Uterus (tissue), 3 donors: ENCODE measurements at regions not wholly inside any gene's neighbourhood (a gene's known extent, or its start where the extent isn't known, plus 50 kb on each side); places are given as distances from the start of the nearest gene placed in this dataset.

Source experiments
- DNase-seq, 2 donors: peaks; one replicate each; pipeline ENCODE4 v3.0.0-alpha.2; 2019 to 2020
- H3K27ac ChIP-seq, 2 donors: fragments of 200-600 bp; sonication (generic); 1 replicate in 1 of 2; 2 replicates in 1 of 2; pipeline ENCODE4 v1.5.1; 2016 to 2018
- H3K27me3 ChIP-seq, 2 donors: fragments of 200-600 bp; sonication (generic); one replicate each; pipeline ENCODE4 v1.5.1; 2018 to 2019; ENCODE audit warnings: control low read depth in 1 of 2
- H3K36me3 ChIP-seq, 2 donors: fragments of 200-600 bp; sonication (generic); one replicate each; pipeline ENCODE4 v1.5.1; 2019; ENCODE audit warnings: control low read depth in 1 of 2
- H3K4me1 ChIP-seq, 2 donors: fragments of 200-600 bp; sonication (generic); one replicate each; pipeline ENCODE4 v1.5.1; 2018 to 2019; ENCODE audit warnings: control low read depth in 1 of 2
- H3K4me3 ChIP-seq, 2 donors: fragments of 200-600 bp; sonication (generic); 1 replicate in 1 of 2; 2 replicates in 1 of 2; pipeline ENCODE4 v1.5.1; 2018 to 2019; ENCODE audit warnings: mild to moderate bottlenecking in 1 of 2
- H3K9me3 ChIP-seq, 2 donors: fragments of 200-600 bp; sonication (generic); one replicate each; pipeline ENCODE4 v1.5.1; 2019; ENCODE audit warnings: control low read depth in 1 of 2
- POLR2A ChIP-seq, 2 donors: fragments of 450-650 bp; IDR thresholded peaks; one replicate each; pipeline ENCODE4 v1.6.1; 2016; ENCODE audit warnings: antibody characterized with exemption in 2 of 2, mild to moderate bottlenecking in 1 of 2, moderate library complexity in 1 of 2
- intact Hi-C: fragments of 100-400 bp; cut with DNase I; formaldehyde crosslinking; loops from one replicate; pipeline ENCODE4 v1.15.1; 2023; ENCODE audit warnings: low total_unique reads
- TF ChIP-seq, protein P1 (sequence below), 4 experiments: fragments of 200-600 bp in 2 of 4; fragments of 450-650 bp in 2 of 4; sonication (generic) in 2 of 4; IDR thresholded peaks; one replicate each; pipeline ENCODE4 v1.5.1; 2016 to 2019; ENCODE audit warnings: antibody characterized with exemption in 4 of 4, mild to moderate bottlenecking in 2 of 4, moderate library complexity in 1 of 4
- donor health status: DM: yes; HTN: yes; CAD: no.

DNA sequence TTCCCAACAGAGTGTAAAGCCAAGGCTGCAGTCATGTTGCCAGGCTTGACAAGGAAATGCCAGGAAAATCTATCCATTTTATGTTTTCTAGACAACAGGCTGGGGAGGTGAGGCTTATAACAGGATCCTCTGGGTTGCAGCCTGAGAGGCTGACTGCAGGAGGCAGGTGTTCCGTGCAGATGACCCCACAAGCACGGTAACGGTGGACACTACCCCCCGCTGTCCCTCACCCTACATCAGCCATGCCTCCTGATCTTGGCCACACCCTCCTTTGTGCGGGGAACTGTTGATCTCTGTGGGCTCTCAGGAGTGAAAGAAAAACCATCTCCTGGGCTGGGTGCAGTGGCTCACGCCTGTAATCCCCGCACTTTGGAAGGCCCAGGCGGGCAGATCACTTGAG, 68.0 kb upstream of the ADPGK start:
- no peaks in the 10 kb centered on the region for H3K9me3 ChIP-seq
- H3K27me3 ChIP-seq: no peaks in the 10 kb centered on the region
- no peak for DNase-seq
- no peak overlapping the region for H3K4me3 ChIP-seq
- intact Hi-C loops: no loop called here
- no peak for TF ChIP-seq POLR2A (IDR thresholded peaks at IDR 0.05)
- TF ChIP-seq, protein P1, sequence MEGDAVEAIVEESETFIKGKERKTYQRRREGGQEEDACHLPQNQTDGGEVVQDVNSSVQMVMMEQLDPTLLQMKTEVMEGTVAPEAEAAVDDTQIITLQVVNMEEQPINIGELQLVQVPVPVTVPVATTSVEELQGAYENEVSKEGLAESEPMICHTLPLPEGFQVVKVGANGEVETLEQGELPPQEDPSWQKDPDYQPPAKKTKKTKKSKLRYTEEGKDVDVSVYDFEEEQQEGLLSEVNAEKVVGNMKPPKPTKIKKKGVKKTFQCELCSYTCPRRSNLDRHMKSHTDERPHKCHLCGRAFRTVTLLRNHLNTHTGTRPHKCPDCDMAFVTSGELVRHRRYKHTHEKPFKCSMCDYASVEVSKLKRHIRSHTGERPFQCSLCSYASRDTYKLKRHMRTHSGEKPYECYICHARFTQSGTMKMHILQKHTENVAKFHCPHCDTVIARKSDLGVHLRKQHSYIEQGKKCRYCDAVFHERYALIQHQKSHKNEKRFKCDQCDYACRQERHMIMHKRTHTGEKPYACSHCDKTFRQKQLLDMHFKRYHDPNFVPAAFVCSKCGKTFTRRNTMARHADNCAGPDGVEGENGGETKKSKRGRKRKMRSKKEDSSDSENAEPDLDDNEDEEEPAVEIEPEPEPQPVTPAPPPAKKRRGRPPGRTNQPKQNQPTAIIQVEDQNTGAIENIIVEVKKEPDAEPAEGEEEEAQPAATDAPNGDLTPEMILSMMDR (IDR thresholded peaks at IDR 0.05): no peak
- H3K36me3 ChIP-seq: no peaks in the 10 kb centered on the region
- H3K4me1 ChIP-seq: no peaks in the 10 kb centered on the region
- H3K27ac ChIP-seq: no peak overlapping the region

DNA sequence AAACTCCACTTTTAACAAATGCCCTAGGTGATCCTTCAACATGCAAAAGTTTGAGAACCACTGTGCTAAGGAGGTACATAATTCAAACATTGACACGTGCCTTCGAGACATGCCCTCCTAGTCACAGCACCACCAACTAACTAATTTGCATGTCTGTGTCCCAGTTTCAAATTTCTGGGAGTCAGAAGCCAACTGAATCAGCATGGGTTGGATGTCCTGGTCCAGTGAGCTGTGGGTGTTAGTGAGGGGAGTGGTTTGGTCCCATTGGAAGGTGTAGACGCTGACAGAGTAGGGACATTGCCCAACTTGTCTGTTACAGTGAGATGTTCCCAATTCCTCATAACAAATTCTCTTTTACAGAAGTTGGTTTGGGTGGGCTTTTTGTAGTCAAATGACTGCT, 67.3 kb upstream of the ADPGK start:
- Histone ChIP-seq H3K9me3 (no peaks in the 10 kb centered on the region), H3K4me3 (no peak overlapping the region), H3K27me3 (no peaks in the 10 kb centered on the region), H3K4me1 (no peaks in the 10 kb centered on the region), H3K36me3 (no peaks in the 10 kb centered on the region), H3K27ac (no peak overlapping the region)
- no peak for TF ChIP-seq POLR2A (IDR thresholded peaks at IDR 0.05)
- TF ChIP-seq, protein P1 (IDR thresholded peaks at IDR 0.05): no peak
- intact Hi-C loops: no loop called here
- no peak for DNase-seq

DNA sequence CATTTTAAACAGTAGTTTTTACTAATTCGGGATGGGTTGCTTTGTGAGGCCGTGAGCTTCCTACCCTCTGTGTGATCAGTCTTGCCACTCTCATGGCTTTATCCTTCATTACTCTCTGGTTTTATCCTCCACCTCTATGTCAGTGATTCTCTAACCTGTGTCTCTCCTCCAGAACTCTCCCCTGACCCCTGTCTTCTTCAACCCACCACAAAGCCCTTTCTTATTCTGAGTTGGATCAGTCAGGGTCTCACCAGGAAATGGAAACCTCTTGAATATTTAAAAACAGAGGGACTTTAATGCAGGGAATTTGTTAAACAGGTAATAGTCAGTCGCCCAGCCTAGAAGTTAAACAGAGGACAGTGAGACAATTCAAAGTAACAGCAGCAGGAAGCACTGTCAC, 64.2 kb upstream of the ADPGK start:
- intact Hi-C loops: no loop called here
- Histone ChIP-seq H3K4me1 (no peaks in the 10 kb centered on the region), H3K4me3 (no peak overlapping the region), H3K9me3 (no peaks in the 10 kb centered on the region), H3K27ac (no peak overlapping the region), H3K36me3 (no peaks in the 10 kb centered on the region), H3K27me3 (no peaks in the 10 kb centered on the region)
- no peak for TF ChIP-seq POLR2A (IDR thresholded peaks at IDR 0.05)
- TF ChIP-seq, protein P1 (IDR thresholded peaks at IDR 0.05): no peak
- no peak for DNase-seq

DNA sequence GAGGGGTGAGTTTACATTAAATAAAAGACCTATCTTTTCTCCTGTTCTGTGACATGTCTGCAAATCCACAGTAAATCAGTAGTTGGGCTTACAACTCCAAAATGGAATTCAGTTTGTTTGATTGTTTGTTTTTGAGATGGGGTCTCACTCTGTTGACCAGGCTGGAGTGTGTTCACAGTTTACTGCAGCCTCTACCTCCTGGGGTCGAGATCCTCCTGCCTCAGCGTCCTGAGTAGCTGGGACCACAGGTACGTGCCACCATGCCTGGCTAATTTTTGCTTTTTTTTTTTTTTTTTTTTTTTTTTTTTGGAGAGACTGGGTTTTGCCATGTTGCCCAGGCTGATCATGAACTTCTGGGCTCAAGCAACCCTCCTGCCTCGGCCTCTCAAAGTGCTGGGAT, 63.5 kb upstream of the ADPGK start:
- no peak overlapping the region for H3K4me3 ChIP-seq
- no peaks in the 10 kb centered on the region for H3K4me1 ChIP-seq
- no peak for DNase-seq
- no peaks in the 10 kb centered on the region for H3K36me3 ChIP-seq
- no peak overlapping the region for H3K27ac ChIP-seq
- TF ChIP-seq, protein P1 (IDR thresholded peaks at IDR 0.05): no peak
- TF ChIP-seq POLR2A (IDR thresholded peaks at IDR 0.05): no peak
- no peaks in the 10 kb centered on the region for H3K27me3 ChIP-seq
- intact Hi-C loops: no loop called here
- H3K9me3 ChIP-seq: no peaks in the 10 kb centered on the region

DNA sequence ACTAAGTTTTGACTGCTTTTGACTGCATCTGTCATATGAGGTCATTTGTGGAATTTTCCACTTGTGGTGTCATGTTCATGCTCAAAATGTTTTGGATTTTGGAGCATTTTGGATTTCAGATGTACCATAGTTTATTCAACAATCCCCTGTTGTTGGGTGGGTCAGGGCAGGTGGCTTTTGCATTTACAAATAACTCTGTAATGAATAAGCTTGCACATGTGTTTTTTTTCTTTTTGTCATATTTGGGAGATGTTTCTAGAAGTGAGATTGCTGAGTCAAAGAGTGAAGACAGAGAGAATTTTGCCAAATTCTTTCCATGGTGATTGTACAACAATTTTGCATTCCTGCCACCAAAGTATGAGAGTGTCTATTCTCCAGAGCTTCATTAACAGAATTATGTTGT, 62.4 kb upstream of the ADPGK start:
- Histone ChIP-seq H3K4me3 (no peak overlapping the region), H3K4me1 (no peaks in the 10 kb centered on the region), H3K27me3 (no peaks in the 10 kb centered on the region), H3K27ac (no peak overlapping the region), H3K9me3 (no peaks in the 10 kb centered on the region), H3K36me3 (no peaks in the 10 kb centered on the region)
- no peak for TF ChIP-seq POLR2A (IDR thresholded peaks at IDR 0.05)
- TF ChIP-seq, protein P1 (IDR thresholded peaks at IDR 0.05): no peak
- DNase-seq: no peak
- intact Hi-C loops: no loop called here
